Memory B cell (primary cell): ENCODE measurements at regions not wholly inside any gene's neighbourhood (a gene's known extent, or its start where the extent isn't known, plus 50 kb on each side); places are given as distances from the start of the nearest gene placed in this dataset.

Source experiments
- ATAC-seq: fragments of 150-1000 bp; cut with Tn5 transposase; 2 replicates; pipeline ENCODE4 v1.10.0; 2021; ENCODE audit warnings: low read depth, mild to moderate bottlenecking, moderate library complexity
- DNase-seq, 2 donors: peaks; one replicate each; pipeline ENCODE4 v3.0.0; 2022; ENCODE audit warnings: low spot score in 2 of 2
- H3K27ac Mint-ChIP-seq: one replicate; pipeline ENCODE4 v1.8.0; 2022; ENCODE audit warnings: mild to moderate bottlenecking, moderate library complexity, mixed read lengths
- H3K27me3 Mint-ChIP-seq: one replicate; pipeline ENCODE4 v1.8.0; 2022; ENCODE audit warnings: mixed read lengths
- H3K36me3 Mint-ChIP-seq: one replicate; pipeline ENCODE4 v1.8.0; 2022; ENCODE audit warnings: mild to moderate bottlenecking, mixed read lengths
- H3K4me1 Mint-ChIP-seq: one replicate; pipeline ENCODE4 v1.8.0; 2022; ENCODE audit warnings: mixed read lengths
- H3K4me3 Mint-ChIP-seq: one replicate; pipeline ENCODE4 v1.8.0; 2022; ENCODE audit warnings: mild to moderate bottlenecking, moderate library complexity, mixed read lengths
- H3K9me3 Mint-ChIP-seq: one replicate; pipeline ENCODE4 v1.8.0; 2022; ENCODE audit warnings: mixed read lengths

DNA sequence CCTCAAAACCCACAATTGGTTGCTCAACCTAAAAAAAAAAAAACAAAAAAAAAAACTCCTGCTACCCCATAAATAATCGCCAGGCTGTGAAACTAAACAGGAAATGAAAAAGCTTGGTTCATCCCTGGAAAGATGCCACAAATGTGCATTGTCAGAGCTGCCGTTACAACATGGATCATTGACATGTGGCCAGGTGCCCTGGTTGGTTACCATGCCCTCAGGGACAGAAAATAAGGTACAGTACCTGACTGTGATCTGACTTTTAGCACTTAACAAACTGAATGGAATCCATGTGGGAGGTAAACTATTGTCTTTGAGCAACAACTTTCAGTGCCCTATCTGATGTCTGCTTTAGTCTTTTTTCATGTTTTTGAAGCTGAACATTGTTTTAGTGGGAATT lies 118.0 kb upstream of the RPL34 start:
- Mint-ChIP-seq H3K4me1 (no peaks in the 10 kb centered on the region), H3K4me3 (no peak overlapping the region), H3K36me3 (no peaks in the 10 kb centered on the region), H3K27ac (no peak overlapping the region), H3K9me3 (peaks cover 7% of the 10 kb centered on the region), H3K27me3 (no peaks in the 10 kb centered on the region)
- ATAC-seq (no peak), DNase-seq (no peak)

DNA sequence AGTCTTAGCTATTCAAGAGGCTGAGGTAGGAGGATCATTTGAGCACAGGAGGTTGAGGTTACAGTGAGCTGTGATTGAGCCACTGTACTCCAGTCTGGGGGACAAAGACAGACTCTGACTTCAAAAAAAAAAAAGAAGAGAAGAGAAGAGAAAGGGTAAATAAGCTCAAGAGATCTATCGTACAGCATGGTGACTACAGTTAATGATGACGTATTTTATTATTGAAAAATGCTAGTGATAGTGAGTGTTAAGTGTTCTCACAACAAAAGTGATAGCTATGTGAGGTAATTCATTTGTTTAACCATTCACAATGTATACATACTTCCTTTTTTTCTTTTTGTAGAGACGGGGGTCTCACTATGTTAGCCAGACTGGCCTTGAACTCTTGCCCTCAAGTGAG lies 121.5 kb upstream of the RPL34 start:
- no peak overlapping the region for H3K4me3 Mint-ChIP-seq
- no peaks in the 10 kb centered on the region for H3K36me3 Mint-ChIP-seq
- no peak overlapping the region for H3K27ac Mint-ChIP-seq
- H3K4me1 Mint-ChIP-seq: no peaks in the 10 kb centered on the region
- DNase-seq: no peak
- ATAC-seq: no peak
- H3K27me3 Mint-ChIP-seq: no peaks in the 10 kb centered on the region
- H3K9me3 Mint-ChIP-seq: peaks cover 3% of the 10 kb centered on the region

DNA sequence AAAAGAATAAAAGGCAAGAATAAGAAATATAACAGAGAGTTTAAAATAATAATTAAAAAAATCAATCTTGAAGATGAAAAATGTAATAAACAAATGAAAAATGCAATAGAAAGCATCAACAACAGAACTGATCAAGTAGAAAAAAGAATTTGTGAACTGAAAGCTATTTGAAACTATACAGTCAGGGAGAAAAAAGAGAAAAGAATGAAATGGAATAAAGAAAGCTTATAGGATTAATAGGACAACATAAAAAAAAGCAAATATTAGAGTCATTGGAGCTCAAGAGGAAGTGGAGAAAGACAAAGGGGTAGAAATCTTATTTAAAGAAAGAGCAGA lies 126.8 kb upstream of the RPL34 start:
- H3K27ac Mint-ChIP-seq: no peak overlapping the region
- no peaks in the 10 kb centered on the region for H3K4me1 Mint-ChIP-seq
- peaks cover 2% of the 10 kb centered on the region for H3K36me3 Mint-ChIP-seq
- H3K4me3 Mint-ChIP-seq: no peak overlapping the region
- H3K27me3 Mint-ChIP-seq: peaks cover 2% of the 10 kb centered on the region
- DNase-seq (no peak), ATAC-seq (no peak)
- H3K9me3 Mint-ChIP-seq: peaks cover 14% of the 10 kb centered on the region

DNA sequence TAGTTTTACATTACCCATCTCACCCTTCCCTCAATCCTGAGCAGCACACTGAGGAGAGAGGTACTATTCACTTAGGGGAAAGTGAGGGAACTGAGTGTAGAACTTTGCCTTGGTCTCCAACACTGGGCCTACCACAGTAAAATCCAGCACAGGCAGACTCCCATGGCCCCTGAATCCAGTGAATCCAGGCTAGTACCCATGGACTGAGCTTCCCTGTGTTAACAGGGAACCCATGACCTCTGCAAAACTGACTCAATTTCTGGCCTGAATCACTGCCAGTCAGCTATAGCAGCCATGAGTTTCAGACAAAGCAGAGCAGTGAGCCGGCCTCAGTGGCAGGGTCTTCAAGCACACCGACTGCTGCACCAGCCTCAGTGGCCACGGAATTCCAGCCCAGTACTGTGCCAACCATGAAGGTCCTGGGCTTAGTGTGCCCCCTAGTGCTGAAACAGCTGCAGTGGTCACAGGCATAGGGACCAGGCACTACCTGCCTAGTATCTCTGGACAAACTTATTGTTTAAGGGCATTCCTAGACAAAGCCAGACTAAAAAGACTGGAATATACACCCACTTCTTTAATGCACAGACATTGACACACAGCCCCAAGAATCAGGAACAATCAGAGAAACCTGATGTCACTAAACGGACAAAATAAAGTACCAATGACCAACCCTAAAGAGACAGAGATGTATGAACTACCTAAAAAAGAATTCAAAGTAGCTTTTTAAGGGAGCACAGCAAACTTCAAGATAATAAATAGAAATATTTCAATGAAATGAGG lies 127.4 kb upstream of the RPL34 start:
- Mint-ChIP-seq H3K36me3 (peaks cover 2% of the 10 kb centered on the region), H3K4me1 (no peaks in the 10 kb centered on the region), H3K27ac (no peak overlapping the region), H3K9me3 (peaks cover 14% of the 10 kb centered on the region), H3K27me3 (peaks cover 2% of the 10 kb centered on the region), H3K4me3 (no peak overlapping the region)
- ATAC-seq (no peak), DNase-seq (no peak)

DNA sequence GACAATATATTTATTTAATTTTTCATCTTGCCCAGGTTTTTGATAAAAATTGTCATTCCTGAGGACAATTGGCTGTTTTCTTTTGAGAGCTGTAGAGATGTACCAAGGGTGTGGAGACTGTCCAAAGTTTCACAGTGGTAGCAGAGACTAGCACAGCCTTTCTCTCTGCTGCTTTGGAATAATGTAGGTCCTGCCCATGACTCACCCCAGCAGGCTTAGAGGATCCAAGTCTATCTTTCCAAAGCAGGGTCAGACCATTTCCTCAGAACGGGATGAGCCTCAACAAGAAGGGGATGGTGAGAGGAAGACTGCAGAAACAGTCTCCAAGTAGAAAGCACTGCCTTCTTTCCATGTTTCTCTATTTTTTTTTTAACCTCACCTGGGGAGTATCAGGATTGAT lies 131.5 kb upstream of the RPL34 start:
- peaks cover 2% of the 10 kb centered on the region for H3K27me3 Mint-ChIP-seq
- H3K4me3 Mint-ChIP-seq: no peak overlapping the region
- peaks cover 2% of the 10 kb centered on the region for H3K36me3 Mint-ChIP-seq
- ATAC-seq: no peak
- H3K9me3 Mint-ChIP-seq: peaks cover 11% of the 10 kb centered on the region
- no peaks in the 10 kb centered on the region for H3K4me1 Mint-ChIP-seq
- H3K27ac Mint-ChIP-seq: no peak overlapping the region
- DNase-seq: no peak

DNA sequence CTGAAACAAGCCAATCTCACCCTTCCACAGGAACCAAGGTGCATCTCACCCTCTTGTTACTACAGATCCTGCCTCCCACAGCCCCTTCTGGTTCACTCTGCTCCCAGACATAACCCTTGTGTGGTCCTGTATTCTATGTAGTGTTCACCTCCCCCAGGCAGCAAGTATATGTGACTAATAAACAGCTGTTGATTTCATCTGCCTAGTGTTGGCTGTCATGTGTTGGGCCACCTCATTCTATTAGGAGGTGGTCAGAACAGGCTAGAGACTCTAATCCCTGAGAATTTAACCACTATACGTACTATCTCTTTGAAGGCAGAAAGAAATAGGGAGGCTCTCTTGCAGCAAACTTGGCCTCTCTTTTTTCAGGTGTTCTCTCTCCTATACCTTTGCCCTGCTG lies 134.3 kb upstream of the RPL34 start:
- H3K9me3 Mint-ChIP-seq: peaks cover 3% of the 10 kb centered on the region
- DNase-seq (no peak), ATAC-seq (no peak)
- no peaks in the 10 kb centered on the region for H3K36me3 Mint-ChIP-seq
- H3K27ac Mint-ChIP-seq: no peak overlapping the region
- peaks cover 2% of the 10 kb centered on the region for H3K27me3 Mint-ChIP-seq
- no peak overlapping the region for H3K4me3 Mint-ChIP-seq
- no peaks in the 10 kb centered on the region for H3K4me1 Mint-ChIP-seq

DNA sequence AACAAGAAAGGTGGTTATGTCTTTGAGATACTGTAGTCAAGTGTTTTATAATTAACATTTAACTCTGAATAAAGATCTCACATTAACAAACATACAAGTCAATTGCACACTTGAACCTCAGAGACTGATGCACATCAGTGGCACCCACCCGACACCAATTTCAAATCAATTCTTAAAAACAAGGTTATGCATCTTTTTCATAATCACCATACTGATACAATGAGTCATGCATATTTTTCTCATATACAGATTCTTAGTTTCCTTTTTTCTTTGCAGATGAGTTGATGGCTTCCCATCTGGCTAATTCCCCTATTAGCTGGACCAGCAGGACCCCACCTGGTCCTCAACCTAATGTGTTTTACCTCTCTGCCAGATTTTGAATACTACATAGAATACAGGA lies 136.2 kb upstream of the RPL34 start:
- no peak for DNase-seq
- no peaks in the 10 kb centered on the region for H3K9me3 Mint-ChIP-seq
- ATAC-seq: no peak
- H3K36me3 Mint-ChIP-seq: no peaks in the 10 kb centered on the region
- no peaks in the 10 kb centered on the region for H3K4me1 Mint-ChIP-seq
- H3K4me3 Mint-ChIP-seq: no peak overlapping the region
- peaks cover under 1% of the 10 kb centered on the region for H3K27me3 Mint-ChIP-seq
- no peak overlapping the region for H3K27ac Mint-ChIP-seq

DNA sequence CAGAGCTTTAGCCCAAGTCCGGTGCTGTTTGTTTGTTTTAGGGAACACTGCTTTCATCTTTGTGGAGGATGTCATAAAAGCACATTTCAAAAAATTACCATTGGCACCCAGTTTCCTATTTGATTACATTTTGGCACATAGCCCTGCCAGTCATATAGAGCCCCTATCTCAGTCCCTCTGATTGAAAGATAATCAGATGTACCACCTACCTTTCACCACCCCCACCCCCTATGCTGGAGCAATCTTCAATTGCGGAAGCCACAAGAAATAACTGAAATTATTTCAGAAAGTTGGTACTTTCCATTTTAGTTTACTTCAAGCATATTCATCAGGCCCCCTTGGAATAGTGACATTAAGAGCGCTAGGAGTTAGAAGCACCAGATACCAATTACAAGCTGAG lies 136.7 kb upstream of the RPL34 start:
- ATAC-seq: no peak
- H3K4me3 Mint-ChIP-seq: no peak overlapping the region
- H3K27me3 Mint-ChIP-seq: no peaks in the 10 kb centered on the region
- no peaks in the 10 kb centered on the region for H3K9me3 Mint-ChIP-seq
- no peaks in the 10 kb centered on the region for H3K4me1 Mint-ChIP-seq
- no peak for DNase-seq
- H3K27ac Mint-ChIP-seq: no peak overlapping the region
- no peaks in the 10 kb centered on the region for H3K36me3 Mint-ChIP-seq

DNA sequence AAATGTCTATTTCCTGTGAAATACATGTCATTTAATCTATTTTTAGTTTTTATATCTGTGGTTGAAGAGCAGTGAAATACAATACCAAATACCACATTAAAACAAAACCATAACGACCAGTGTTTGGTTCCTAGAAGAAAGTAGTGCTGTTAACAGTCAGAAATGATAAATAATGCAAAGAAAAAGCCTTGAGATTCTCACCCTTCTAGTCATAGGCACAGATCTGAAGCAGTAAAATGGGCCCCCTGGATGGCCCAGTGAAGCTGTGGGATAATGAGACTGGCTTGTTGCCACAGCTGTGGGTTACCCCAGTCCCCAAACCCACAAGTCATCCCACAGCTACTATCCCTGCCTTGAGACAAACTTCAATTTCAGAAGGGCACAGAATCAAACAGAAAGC lies 137.3 kb upstream of the RPL34 start:
- H3K4me3 Mint-ChIP-seq: no peak overlapping the region

DNA sequence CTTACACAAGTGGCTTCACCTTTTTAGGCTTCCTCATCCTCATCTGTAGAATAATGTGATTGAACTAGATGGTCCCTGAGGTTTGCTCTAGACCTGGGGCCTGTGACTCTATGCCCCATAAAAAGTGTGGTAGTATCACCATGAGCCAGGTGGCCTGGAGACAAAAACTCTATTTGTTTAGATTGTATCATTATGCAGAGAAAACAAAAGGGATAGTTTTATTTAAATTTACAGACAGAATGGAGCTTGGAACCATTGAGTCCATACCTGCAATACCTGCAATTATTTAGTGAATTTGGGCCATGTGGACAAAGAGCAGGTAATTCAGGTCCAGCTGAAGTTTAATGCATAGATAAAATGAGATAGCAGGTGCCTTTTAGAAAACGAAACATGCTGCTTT lies 139.5 kb upstream of the RPL34 start:
- no peak overlapping the region for H3K4me3 Mint-ChIP-seq
- no peaks in the 10 kb centered on the region for H3K9me3 Mint-ChIP-seq
- ATAC-seq (no peak), DNase-seq (no peak)
- no peak overlapping the region for H3K27ac Mint-ChIP-seq
- no peaks in the 10 kb centered on the region for H3K4me1 Mint-ChIP-seq
- no peaks in the 10 kb centered on the region for H3K27me3 Mint-ChIP-seq
- no peaks in the 10 kb centered on the region for H3K36me3 Mint-ChIP-seq

More for the DNA sequence above, 137.3 kb upstream of the RPL34 start:
- Mint-ChIP-seq H3K27ac (no peak overlapping the region), H3K9me3 (no peaks in the 10 kb centered on the region), H3K4me1 (no peaks in the 10 kb centered on the region), H3K27me3 (no peaks in the 10 kb centered on the region), H3K36me3 (no peaks in the 10 kb centered on the region)
- DNase-seq (no peak), ATAC-seq (no peak)

DNA sequence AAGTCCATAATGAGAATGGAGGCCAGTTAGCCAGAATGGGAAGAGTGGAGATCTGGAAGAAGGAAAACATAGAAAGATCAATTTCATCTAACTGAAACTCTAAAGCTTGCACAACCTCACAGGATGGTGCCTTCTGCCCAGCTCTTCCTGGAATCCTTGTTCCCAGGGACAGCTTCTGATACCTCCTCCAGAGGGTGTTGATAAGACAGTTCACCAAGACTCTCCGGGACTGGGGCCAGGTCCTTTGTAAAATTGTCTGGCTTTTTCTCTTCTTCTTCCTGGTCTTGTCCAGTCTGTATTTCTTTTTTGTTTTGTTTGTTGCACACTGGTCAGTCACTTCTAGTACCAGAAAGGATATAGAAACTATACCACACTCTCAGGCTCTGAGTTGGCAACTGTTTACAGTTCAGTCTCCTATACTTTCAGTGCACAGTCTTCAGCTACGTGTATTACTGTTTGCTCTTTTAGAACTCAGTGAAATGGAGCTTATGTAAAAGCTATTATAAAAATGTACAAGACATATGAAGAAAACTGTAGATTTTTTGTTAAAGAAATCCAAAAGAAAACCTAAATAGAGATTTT lies 142.8 kb upstream of the RPL34 start:
- Mint-ChIP-seq H3K9me3 (no peaks in the 10 kb centered on the region), H3K27ac (no peak overlapping the region), H3K27me3 (no peaks in the 10 kb centered on the region), H3K4me3 (no peak overlapping the region), H3K36me3 (no peaks in the 10 kb centered on the region), H3K4me1 (no peaks in the 10 kb centered on the region)
- no peak for DNase-seq
- no peak for ATAC-seq

DNA sequence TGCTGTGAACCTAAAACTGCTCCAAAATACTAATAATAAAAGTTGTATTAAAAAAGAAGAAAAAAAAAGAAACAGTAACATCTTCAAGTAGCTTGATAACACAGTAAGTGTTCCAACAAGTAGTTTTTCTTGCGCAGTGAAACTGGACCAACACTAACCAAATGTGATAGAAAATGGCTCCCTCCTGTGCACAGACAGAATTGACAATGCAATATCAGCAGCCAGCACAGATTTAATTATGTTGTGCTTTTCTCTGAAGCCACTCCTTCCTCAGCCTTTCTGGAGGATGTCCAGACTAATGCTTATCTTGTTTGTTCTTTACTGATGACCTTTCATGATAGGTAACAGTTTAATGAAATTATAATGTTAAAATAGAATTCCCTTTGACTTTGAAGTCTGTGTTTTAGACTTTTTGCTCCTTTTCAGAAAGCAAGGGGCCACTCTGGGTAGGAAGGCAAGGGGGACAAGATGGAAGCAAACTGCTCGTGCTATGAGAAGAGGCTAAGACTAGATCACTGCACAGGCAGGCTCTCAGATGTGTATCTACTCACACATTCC lies 147.1 kb upstream of the RPL34 start:
- Mint-ChIP-seq H3K36me3 (no peaks in the 10 kb centered on the region), H3K4me1 (no peaks in the 10 kb centered on the region), H3K4me3 (no peak overlapping the region), H3K9me3 (no peaks in the 10 kb centered on the region), H3K27ac (no peak overlapping the region), H3K27me3 (no peaks in the 10 kb centered on the region)
- ATAC-seq (no peak), DNase-seq (no peak)

DNA sequence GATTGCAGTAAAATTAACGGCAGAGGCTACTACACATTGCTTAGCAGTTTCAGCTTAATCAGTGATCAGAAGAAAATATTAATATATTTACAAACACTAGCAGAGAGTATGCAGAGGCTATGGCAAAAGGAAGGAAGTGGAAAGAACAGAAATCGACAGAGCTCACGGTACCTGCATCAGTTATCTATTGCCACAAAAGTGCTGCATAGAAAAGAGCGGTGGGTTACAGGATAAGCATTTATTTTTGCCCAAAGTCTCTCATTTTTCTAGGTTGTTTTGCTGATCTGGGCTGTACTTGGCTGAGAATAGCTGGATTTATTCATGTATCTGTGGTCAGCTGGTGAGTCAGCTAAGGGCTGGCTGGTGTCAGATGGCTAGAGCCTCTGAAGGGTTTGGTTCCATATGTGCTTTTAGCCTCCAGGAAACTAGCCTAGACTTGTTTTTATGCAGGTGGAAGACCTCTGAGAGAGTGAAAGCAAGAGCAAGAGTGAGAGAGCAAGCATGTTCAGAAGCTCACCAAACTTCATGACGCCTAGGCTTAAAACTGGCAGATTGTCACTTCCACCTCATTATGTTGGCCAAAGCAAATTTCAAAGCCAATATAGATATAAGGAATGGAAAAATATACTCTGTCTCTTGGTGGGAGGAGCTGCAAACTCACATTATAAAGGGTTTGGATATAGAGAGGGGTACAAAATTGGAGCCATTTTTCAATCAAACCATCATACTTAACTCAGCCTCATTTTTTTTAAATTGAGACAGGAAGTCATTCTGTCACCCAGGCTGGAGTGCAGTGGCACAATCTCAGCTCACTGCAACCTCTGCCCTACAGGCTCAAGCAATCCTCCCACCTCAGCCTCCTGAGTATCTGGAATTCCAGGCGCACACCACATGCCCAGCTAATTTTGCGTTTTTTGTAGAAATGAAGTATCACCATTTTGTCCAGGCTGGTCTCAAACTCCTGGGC lies 153.2 kb upstream of the RPL34 start:
- Mint-ChIP-seq H3K9me3 (no peaks in the 10 kb centered on the region), H3K4me1 (no peaks in the 10 kb centered on the region), H3K36me3 (no peaks in the 10 kb centered on the region), H3K27ac (no peak overlapping the region), H3K4me3 (no peak overlapping the region), H3K27me3 (peaks cover 5% of the 10 kb centered on the region)
- ATAC-seq (no peak), DNase-seq (no peak)

DNA sequence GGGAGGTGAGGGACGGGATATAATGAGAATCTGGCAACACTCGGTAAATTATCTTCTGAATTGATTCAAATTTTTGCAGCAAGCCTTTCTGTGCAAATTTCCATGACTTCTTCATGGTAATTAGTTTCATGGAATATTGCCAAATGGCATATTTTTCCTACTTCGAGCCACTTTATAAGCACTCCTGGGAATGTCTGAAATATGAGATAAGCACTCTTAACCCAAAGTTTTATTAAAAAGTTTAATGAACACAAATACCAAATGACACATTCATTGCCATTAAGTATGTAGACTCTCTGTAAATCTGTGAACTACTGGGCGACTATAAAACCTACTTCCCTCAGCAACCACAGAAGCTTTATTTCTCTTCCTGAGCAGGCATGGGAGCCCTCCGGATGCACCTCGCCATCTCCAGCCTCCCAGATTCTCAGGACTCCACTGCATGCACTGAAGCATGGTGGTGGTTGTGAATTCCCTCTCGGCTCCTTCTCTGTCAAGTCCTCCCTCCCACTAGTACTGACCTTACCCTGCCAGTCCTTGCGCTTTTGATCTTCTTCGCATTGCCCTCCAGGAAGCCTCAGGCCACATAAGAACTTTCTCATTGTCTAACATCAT lies 154.4 kb upstream of the RPL34 start:
- H3K36me3 Mint-ChIP-seq: no peaks in the 10 kb centered on the region
- no peaks in the 10 kb centered on the region for H3K4me1 Mint-ChIP-seq
- peaks cover 7% of the 10 kb centered on the region for H3K27me3 Mint-ChIP-seq
- DNase-seq (no peak), ATAC-seq (no peak)
- peaks cover 2% of the 10 kb centered on the region for H3K9me3 Mint-ChIP-seq
- H3K4me3 Mint-ChIP-seq: no peak overlapping the region
- H3K27ac Mint-ChIP-seq: no peak overlapping the region
